H1 (cell line): ENCODE measurements at regions not wholly inside any gene's neighbourhood (a gene's known extent, or its start where the extent isn't known, plus 50 kb on each side); places are given as distances from the start of the nearest gene placed in this dataset.

ENCODE experiments used
- CTCF ChIA-PET: fragments of 300-600 bp; sonication (Branson Sonifier 250); formaldehyde crosslinking; loops from one replicate; lab custom pipeline; 2021; ENCODE audit not compliant: partially characterized antibody; lab: Charles Lee
- POLR2A ChIA-PET: fragments of 300-600 bp; sonication (Branson Sonifier 250); formaldehyde crosslinking; loops from one replicate; lab custom pipeline; 2021; ENCODE audit warnings: inconsistent platforms; ENCODE audit not compliant: partially characterized antibody; lab: Charles Lee
- DNase-seq, 2 experiments: peaks; one replicate each; pipeline versions ENCODE4 v3.0.0 to v3.0.0-alpha.2; 2010 to 2022; ENCODE audit warnings: low spot score in 2 of 2, low read depth in 1 of 2, mixed read lengths in 1 of 2
- FAIRE-seq: peaks from 2 replicates; lab custom pipeline; 2011; peaks lifted over from hg19 to GRCh38; lab: Jason Lieb, UNC
- H2AFZ ChIP-seq: 2 replicates; pipeline ENCODE4 v1.8.1; 2012; ENCODE audit warnings: low read length, inconsistent platforms
- H2AK5ac ChIP-seq: 2 replicates; pipeline ENCODE4 v1.6.1; 2013; ENCODE audit warnings: low read depth, low read length
- H2BK120ac ChIP-seq: replicated peaks from 2 replicates; pipeline ENCODE3; 2013; ENCODE audit warnings: low read depth, low read length, inconsistent platforms
- H2BK12ac ChIP-seq: 2 replicates; pipeline ENCODE4 v1.6.1; 2013; ENCODE audit warnings: low read depth, low read length
- H2BK15ac ChIP-seq: 2 replicates; pipeline ENCODE4 v1.6.1; 2013; ENCODE audit warnings: low read length
- H2BK20ac ChIP-seq: 2 replicates; pipeline ENCODE4 v1.6.1; 2013; ENCODE audit warnings: low read length
- H2BK5ac ChIP-seq: 2 replicates; pipeline ENCODE4 v1.6.1; 2013; ENCODE audit warnings: low read depth, low read length
- H3K14ac ChIP-seq: 2 replicates; pipeline ENCODE4 v1.6.1; 2013; ENCODE audit warnings: inconsistent platforms; ENCODE audit not compliant: insufficient read length
- H3K18ac ChIP-seq: 2 replicates; pipeline ENCODE4 v1.6.1; 2013; ENCODE audit warnings: low read length; ENCODE audit errors: extremely low read depth
- H3K23ac ChIP-seq: 2 replicates; pipeline ENCODE4 v1.6.1; 2013; ENCODE audit warnings: inconsistent platforms; ENCODE audit not compliant: insufficient read length
- H3K23me2 ChIP-seq: 2 replicates; pipeline ENCODE4 v1.6.1; 2013; ENCODE audit warnings: low read depth, low read length
- H3K27ac ChIP-seq: 2 replicates; pipeline ENCODE4 v1.6.1; 2011; ENCODE audit warnings: low read depth, low read length, inconsistent platforms
- H3K27me3 ChIP-seq, 4 experiments: replicated peaks in 1 of 4; 1 replicate in 1 of 4; 2 replicates in 3 of 4; pipeline versions ENCODE4 v1.6.1 to v1.8.1; 2011 to 2013; ENCODE audit warnings: low read length in 3 of 4, mild to moderate bottlenecking in 3 of 4, inconsistent platforms in 2 of 4, mixed read lengths in 2 of 4, moderate library complexity in 1 of 4; ENCODE audit not compliant: control insufficient read depth in 3 of 4, insufficient read depth in 3 of 4; ENCODE audit errors: extremely low read depth in 1 of 4
- H3K36me3 ChIP-seq, 4 experiments: 2 replicates each; pipeline versions ENCODE4 v1.6.1 to v1.8.1; 2011 to 2013; ENCODE audit warnings: mild to moderate bottlenecking in 4 of 4, low read length in 3 of 4, moderate library complexity in 2 of 4, control low read depth in 1 of 4, inconsistent platforms in 1 of 4; ENCODE audit not compliant: insufficient read depth in 4 of 4, control insufficient read depth in 2 of 4
- H3K4ac ChIP-seq: replicated peaks from 2 replicates; pipeline ENCODE3; 2013; ENCODE audit warnings: low read length, low read depth, mixed read lengths, inconsistent platforms; ENCODE audit not compliant: insufficient read length
- H3K4me1 ChIP-seq, 4 experiments: replicated peaks in 1 of 4; 1 replicate in 1 of 4; 2 replicates in 3 of 4; pipeline versions ENCODE4 v1.6.1 to v1.8.1; 2011 to 2013; ENCODE audit warnings: low read length in 3 of 4, inconsistent platforms in 2 of 4, mixed read lengths in 1 of 4; ENCODE audit not compliant: insufficient read depth in 4 of 4, control insufficient read depth in 3 of 4
- H3K4me2 ChIP-seq, 2 experiments: 2 replicates each; pipeline versions ENCODE4 v1.6.1 to v1.8.1; 2011 to 2013; ENCODE audit warnings: low read depth in 2 of 2, low read length in 2 of 2, control low read depth in 1 of 2, inconsistent platforms in 1 of 2, mild to moderate bottlenecking in 1 of 2; ENCODE audit not compliant: insufficient read depth in 1 of 2
- H3K4me3 ChIP-seq, 4 experiments: fragments of 200-600, 300-600 bp in 1 of 4; sonication (generic), shearing (Covaris generic), sonication (Bioruptor Twin) in 1 of 4; 2 replicates each; pipeline versions ENCODE4 v1.5.1 to v1.8.1; 2011 to 2016; ENCODE audit warnings: low read length in 4 of 4, low read depth in 3 of 4, control low read depth in 2 of 4, inconsistent platforms in 2 of 4, mild to moderate bottlenecking in 2 of 4, mixed read lengths in 1 of 4, moderate library complexity in 1 of 4; ENCODE audit not compliant: insufficient read depth in 2 of 4; ENCODE audit errors: extremely low read depth in 1 of 4
- H3K56ac ChIP-seq: replicated peaks from 2 replicates; pipeline ENCODE3; 2013; ENCODE audit warnings: low read depth, mild to moderate bottlenecking, mixed read lengths, low read length, inconsistent platforms; ENCODE audit not compliant: insufficient read length
- H3K79me1 ChIP-seq: 2 replicates; pipeline ENCODE4 v1.6.1; 2013; ENCODE audit warnings: low read depth, low read length, control low read depth
- H3K79me2 ChIP-seq, 2 experiments: 2 replicates each; pipeline versions ENCODE4 v1.6.1 to v1.8.1; 2012 to 2013; ENCODE audit warnings: low read length in 2 of 2, mild to moderate bottlenecking in 2 of 2, inconsistent platforms in 1 of 2; ENCODE audit not compliant: insufficient read depth in 2 of 2, control insufficient read depth in 1 of 2
- H3K9ac ChIP-seq, 4 experiments: replicated peaks in 1 of 4; 1 replicate in 1 of 4; 2 replicates in 3 of 4; pipeline versions ENCODE4 v1.6.1 to v1.8.1; 2011 to 2013; ENCODE audit warnings: low read depth in 3 of 4, low read length in 3 of 4, control low read depth in 2 of 4, mild to moderate bottlenecking in 2 of 4, moderate library complexity in 2 of 4, inconsistent platforms in 1 of 4; ENCODE audit errors: extremely low read depth in 1 of 4
- H3K9me3 ChIP-seq, 2 experiments: 2 replicates each; pipeline versions ENCODE4 v1.6.1 to v1.8.1; 2012 to 2013; ENCODE audit warnings: mild to moderate bottlenecking in 2 of 2, moderate library complexity in 2 of 2, control low read depth in 1 of 2, inconsistent platforms in 1 of 2, low read depth in 1 of 2, low read length in 1 of 2, mixed read lengths in 1 of 2; ENCODE audit not compliant: insufficient read depth in 2 of 2
- H4K20me1 ChIP-seq, 2 experiments: replicated peaks in 1 of 2; 2 replicates each; pipeline versions ENCODE3 to v1.8.1; 2011 to 2013; ENCODE audit warnings: inconsistent platforms in 2 of 2, low read length in 2 of 2, mild to moderate bottlenecking in 1 of 2; ENCODE audit not compliant: insufficient read depth in 2 of 2, control insufficient read depth in 1 of 2
- H4K5ac ChIP-seq: 2 replicates; pipeline ENCODE4 v1.6.1; 2013; ENCODE audit warnings: low read length, low read depth, mixed read lengths, inconsistent platforms; ENCODE audit not compliant: insufficient read length
- H4K8ac ChIP-seq: 2 replicates; pipeline ENCODE4 v1.8.0; 2013; ENCODE audit warnings: mild to moderate bottlenecking, moderate library complexity, low read length, inconsistent platforms; ENCODE audit not compliant: insufficient read depth; ENCODE audit errors: extremely low read depth
- H4K91ac ChIP-seq: replicated peaks from 2 replicates; pipeline ENCODE3; 2013; ENCODE audit warnings: low read length, mixed read lengths, inconsistent platforms; ENCODE audit not compliant: insufficient read length
- POU5F1 ChIP-seq: IDR thresholded peaks from 2 replicates; pipeline ENCODE4 v1.6.1; 2011; ENCODE audit warnings: low read depth, mild to moderate bottlenecking, low read length, moderate library complexity
- RFX5 ChIP-seq: IDR thresholded peaks from 2 replicates; pipeline ENCODE4 v1.6.1; 2011; ENCODE audit warnings: low read depth, low read length, improper control_type of control experiment, borderline replicate concordance
- YY1 ChIP-seq: IDR thresholded peaks from 2 replicates; pipeline ENCODE4 v1.6.1; 2011; ENCODE audit warnings: low read depth, mild to moderate bottlenecking, low read length
- WGBS, 2 experiments: shearing (Covaris generic) in 1 of 2; methylation state at CpG; one replicate each; pipeline versions ENCODE4 v1.1.6 to v1.1.7; 2013 to 2015; ENCODE audit warnings: low lambda C conversion rate in 2 of 2, mixed read lengths in 2 of 2, inconsistent platforms in 1 of 2, low coverage in 1 of 2, missing lambda C conversion rate in 1 of 2; ENCODE audit not compliant: insufficient replicate concordance in 2 of 2, insufficient coverage in 1 of 2, insufficient read length in 1 of 2; ENCODE audit errors: extremely low coverage in 1 of 2, missing lambda C conversion rate in 1 of 2; 5-methylcytosine and 5-hydroxymethylcytosine counted together

GRCh38 chr6:139990026-139990686 is 615.7 kb upstream of the CITED2 start:
- Histone ChIP-seq H4K8ac (no peak overlapping the region), H2AK5ac (no peak overlapping the region), H2BK20ac (no peak overlapping the region), H2BK5ac (no peak overlapping the region), H4K5ac (no peak overlapping the region), H3K18ac (no peak overlapping the region), H3K36me3 (no peaks in the 10 kb centered on the region), H3K9ac (no peak overlapping the region), H2BK12ac (no peak overlapping the region), H3K27ac (no peak overlapping the region), H3K56ac (no peak overlapping the region), H3K9me3 (no peaks in the 10 kb centered on the region), H2BK120ac (no peak overlapping the region), H3K79me1 (no peaks in the 10 kb centered on the region), H3K4me1 (no peaks in the 10 kb centered on the region), H2AFZ (peak overlapping the region; percentile 5; the same call in 1 of the 2 replicates), H3K27me3 (no peaks in the 10 kb centered on the region), H3K14ac (no peak overlapping the region), H2BK15ac (no peak overlapping the region), H3K4me2 (no peak overlapping the region), H3K4me3 (no peak overlapping the region), H3K23me2 (no peaks in the 10 kb centered on the region; the same call in 1 of the 2 replicates), H3K23ac (no peak overlapping the region), H3K4ac (no peak overlapping the region), H3K79me2 (no peaks in the 10 kb centered on the region), H4K91ac (no peak overlapping the region), H4K20me1 (no peaks in the 10 kb centered on the region)
- DNase-seq (no peak), FAIRE-seq (no peak)
- ChIA-PET CTCF (interaction anchor here (0.5 to 1.5 kb wide), 3 partner anchors 27 to 661 kb away, joined by 3 to 4 read pairs (median 3); no protein-coding TSS in a partner anchor), POLR2A (no interaction called here)
- WGBS, 2 experiments: 68% methylated on average over 4 of the region's 4 CpGs; no CpG with 5 or more reads in 1 of the 2 experiments
- TF ChIP-seq YY1 (no peak), POU5F1 (no peak), RFX5 (no peak)
